Progenitor cell of endocrine pancreas (in vitro differentiated cells): ENCODE measurements at regions not wholly inside any gene's neighbourhood (a gene's known extent, or its start where the extent isn't known, plus 50 kb on each side); places are given as distances from the start of the nearest gene placed in this dataset.

Source experiments
- DNase-seq: peaks from one replicate; pipeline ENCODE4 v3.0.0; 2021; ENCODE audit warnings: low spot score; ENCODE audit not compliant: unreplicated experiment
- H3K27ac Mint-ChIP-seq: 2 replicates; pipeline ENCODE4 v1.8.0; 2021; ENCODE audit warnings: mild to moderate bottlenecking, moderate library complexity, mixed read lengths
- H3K27me3 Mint-ChIP-seq: 2 replicates; pipeline ENCODE4 v1.8.0; 2021; ENCODE audit warnings: mixed read lengths
- H3K36me3 Mint-ChIP-seq: 2 replicates; pipeline ENCODE4 v1.8.0; 2022; ENCODE audit warnings: mixed read lengths; ENCODE audit not compliant: insufficient read depth
- H3K4me1 Mint-ChIP-seq: 2 replicates; pipeline ENCODE4 v1.8.0; 2021; ENCODE audit warnings: low read depth, mixed read lengths
- H3K4me3 Mint-ChIP-seq: 2 replicates; pipeline ENCODE4 v1.8.0; 2021; ENCODE audit warnings: low read depth, mild to moderate bottlenecking, moderate library complexity, mixed read lengths
- H3K9me3 Mint-ChIP-seq: 2 replicates; pipeline ENCODE4 v1.8.0; 2021; ENCODE audit warnings: low read depth, mixed read lengths
- TF ChIP-seq, protein P1 (sequence below): fragments of 200-600 bp; sonication (generic); IDR thresholded peaks from one replicate; pipeline ENCODE4 v1.5.0; 2021; ENCODE audit warnings: antibody characterized with exemption, mild to moderate bottlenecking; ENCODE audit not compliant: unreplicated experiment

DNA sequence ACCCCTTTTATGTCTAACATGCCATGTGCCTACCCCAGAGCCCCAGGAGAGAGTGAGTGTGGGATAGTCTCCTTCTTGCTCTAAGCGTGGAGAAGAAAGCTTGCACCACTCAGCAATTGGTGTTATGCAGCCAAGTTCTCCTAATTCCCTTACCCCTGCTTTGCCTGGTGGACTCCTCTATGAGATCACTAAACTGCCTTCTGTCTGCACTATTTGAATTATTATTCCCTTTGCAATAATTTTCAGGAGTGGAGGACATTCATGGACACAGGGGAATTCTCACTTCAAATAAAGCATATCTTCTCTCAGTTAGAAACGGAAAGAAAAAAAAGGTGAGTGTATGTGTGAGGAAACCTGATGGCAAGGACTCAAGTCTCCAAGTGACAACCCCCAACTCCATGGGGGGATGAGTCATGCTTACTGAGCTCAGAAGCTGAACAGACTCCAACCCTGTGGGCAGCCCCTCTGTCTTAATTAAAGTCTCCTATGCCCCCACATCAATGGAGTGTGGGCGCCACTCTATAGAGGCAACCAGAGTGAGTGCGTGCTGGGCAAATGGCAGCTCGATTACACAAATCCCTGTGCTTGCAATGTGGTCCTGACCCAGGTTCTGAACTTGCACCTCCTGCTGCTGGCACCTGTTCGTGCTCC lies 381.9 kb downstream of the RAB28 start:
- no peaks in the 10 kb centered on the region for H3K36me3 Mint-ChIP-seq
- no peak overlapping the region for H3K27ac Mint-ChIP-seq
- TF ChIP-seq, protein P1, sequence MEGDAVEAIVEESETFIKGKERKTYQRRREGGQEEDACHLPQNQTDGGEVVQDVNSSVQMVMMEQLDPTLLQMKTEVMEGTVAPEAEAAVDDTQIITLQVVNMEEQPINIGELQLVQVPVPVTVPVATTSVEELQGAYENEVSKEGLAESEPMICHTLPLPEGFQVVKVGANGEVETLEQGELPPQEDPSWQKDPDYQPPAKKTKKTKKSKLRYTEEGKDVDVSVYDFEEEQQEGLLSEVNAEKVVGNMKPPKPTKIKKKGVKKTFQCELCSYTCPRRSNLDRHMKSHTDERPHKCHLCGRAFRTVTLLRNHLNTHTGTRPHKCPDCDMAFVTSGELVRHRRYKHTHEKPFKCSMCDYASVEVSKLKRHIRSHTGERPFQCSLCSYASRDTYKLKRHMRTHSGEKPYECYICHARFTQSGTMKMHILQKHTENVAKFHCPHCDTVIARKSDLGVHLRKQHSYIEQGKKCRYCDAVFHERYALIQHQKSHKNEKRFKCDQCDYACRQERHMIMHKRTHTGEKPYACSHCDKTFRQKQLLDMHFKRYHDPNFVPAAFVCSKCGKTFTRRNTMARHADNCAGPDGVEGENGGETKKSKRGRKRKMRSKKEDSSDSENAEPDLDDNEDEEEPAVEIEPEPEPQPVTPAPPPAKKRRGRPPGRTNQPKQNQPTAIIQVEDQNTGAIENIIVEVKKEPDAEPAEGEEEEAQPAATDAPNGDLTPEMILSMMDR, result no peak
- DNase-seq, result no peak
- H3K9me3 Mint-ChIP-seq, result no peaks in the 10 kb centered on the region
- H3K4me3 Mint-ChIP-seq, result no peak overlapping the region
- no peaks in the 10 kb centered on the region for H3K4me1 Mint-ChIP-seq
- H3K27me3 Mint-ChIP-seq, result no peaks in the 10 kb centered on the region

DNA sequence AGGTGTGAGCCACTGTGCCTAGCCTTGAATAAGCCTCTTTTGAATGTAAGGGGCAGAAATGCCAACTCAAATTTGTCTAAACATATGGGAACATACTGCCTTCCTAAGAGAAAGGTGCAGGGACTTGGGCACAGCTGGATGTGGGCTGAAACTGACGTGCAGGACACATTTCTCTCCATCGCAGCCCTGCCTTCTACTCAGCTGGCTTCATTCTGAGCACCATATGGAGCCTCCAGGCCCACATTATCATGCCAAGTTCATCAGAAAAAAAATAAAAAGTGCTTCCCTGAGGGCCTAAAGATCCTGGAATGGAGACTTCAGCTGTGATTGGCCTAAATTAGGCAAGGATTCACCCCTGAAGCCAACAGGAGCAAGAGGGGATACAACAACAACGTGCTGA lies 386.2 kb downstream of the RAB28 start:
- TF ChIP-seq, protein P1, result no peak
- Mint-ChIP-seq H3K9me3 (no peaks in the 10 kb centered on the region), H3K4me1 (no peaks in the 10 kb centered on the region), H3K4me3 (no peak overlapping the region), H3K27ac (no peak overlapping the region), H3K36me3 (no peaks in the 10 kb centered on the region), H3K27me3 (no peaks in the 10 kb centered on the region)
- no peak for DNase-seq

DNA sequence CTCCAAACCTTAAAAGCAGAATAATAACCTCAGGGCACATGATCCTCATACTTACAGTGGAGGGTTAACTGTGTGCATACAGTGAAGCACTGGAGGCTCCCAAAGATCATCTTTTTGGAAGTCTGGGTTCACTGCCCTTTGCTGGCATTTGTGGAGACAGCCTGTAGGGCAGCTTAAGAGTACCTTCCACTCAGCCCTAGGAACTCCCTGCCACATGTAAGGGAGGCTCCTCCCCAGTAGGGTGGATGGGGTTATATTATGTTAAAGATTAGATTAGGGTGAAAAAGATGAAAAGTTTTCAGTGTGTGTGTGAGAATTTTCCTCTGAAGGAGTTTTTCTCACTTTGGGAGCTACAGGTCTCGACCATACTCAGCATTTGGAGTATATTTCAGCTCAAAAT lies 388.4 kb downstream of the RAB28 start:
- DNase-seq, result no peak
- Mint-ChIP-seq H3K27ac (no peak overlapping the region), H3K4me3 (no peak overlapping the region), H3K36me3 (no peaks in the 10 kb centered on the region), H3K9me3 (no peaks in the 10 kb centered on the region), H3K4me1 (no peaks in the 10 kb centered on the region), H3K27me3 (no peaks in the 10 kb centered on the region)
- TF ChIP-seq, protein P1, result no peak

DNA sequence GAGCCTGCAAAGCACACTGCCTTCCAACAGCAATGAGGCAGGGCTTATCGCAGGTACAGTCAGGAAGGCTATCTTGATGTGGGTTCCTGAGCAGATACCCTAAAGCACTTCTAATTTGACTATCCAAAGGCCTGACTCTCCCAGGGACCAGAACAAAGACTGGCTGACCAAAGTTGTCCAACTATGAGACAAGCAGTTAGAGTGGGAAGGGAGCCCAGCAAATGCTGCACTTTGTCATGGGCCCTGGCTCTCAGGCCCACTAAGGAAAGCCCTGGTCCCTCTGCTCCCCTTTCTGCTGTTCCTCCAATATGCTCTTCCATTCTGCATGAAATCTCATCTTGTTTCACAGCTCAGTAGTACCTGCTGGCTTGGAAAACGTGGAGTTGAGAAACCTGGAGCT lies 391.0 kb downstream of the RAB28 start:
- Mint-ChIP-seq H3K4me1 (no peaks in the 10 kb centered on the region), H3K36me3 (no peaks in the 10 kb centered on the region), H3K9me3 (no peaks in the 10 kb centered on the region), H3K4me3 (no peak overlapping the region), H3K27ac (no peak overlapping the region), H3K27me3 (no peaks in the 10 kb centered on the region)
- TF ChIP-seq, protein P1, result no peak
- no peak for DNase-seq

DNA sequence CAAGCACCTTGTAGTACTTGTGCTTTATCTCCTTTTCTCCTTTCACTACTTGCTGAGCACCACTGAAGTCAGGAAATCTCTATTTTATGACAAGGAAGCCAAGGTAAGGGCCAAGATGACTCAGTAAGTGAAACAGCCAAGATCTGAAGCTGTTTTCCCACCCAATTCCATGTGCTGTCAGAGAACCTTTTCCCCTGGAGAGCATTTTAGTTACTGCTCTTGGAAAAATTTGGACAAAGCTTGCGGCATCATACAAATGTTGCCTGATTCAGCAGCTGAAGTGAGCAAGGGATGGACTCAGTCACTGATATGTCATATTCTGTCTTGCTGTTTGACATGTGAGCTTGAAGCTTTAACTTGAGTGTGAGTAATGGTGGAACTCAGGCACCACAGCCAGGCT lies 391.4 kb downstream of the RAB28 start:
- no peaks in the 10 kb centered on the region for H3K9me3 Mint-ChIP-seq
- H3K4me3 Mint-ChIP-seq, result no peak overlapping the region
- no peaks in the 10 kb centered on the region for H3K27me3 Mint-ChIP-seq
- H3K4me1 Mint-ChIP-seq, result no peaks in the 10 kb centered on the region
- H3K36me3 Mint-ChIP-seq, result no peaks in the 10 kb centered on the region
- H3K27ac Mint-ChIP-seq, result no peak overlapping the region
- TF ChIP-seq, protein P1, result no peak
- DNase-seq, result no peak
